GM12892 (cell line): ENCODE measurements at regions not wholly inside any gene's neighbourhood (a gene's known extent, or its start where the extent isn't known, plus 50 kb on each side); places are given as distances from the start of the nearest gene placed in this dataset.

ENCODE experiments used
- POLR2A ChIP-seq: IDR thresholded peaks from 2 replicates; pipeline ENCODE4 v1.6.1; 2011; ENCODE audit warnings: low read depth, low read length, control low read depth
- POLR2AphosphoS5 ChIP-seq: IDR thresholded peaks from 2 replicates; pipeline ENCODE4 v1.6.1; 2011; ENCODE audit warnings: low read depth, low read length, control low read depth
- TAF1 ChIP-seq: IDR thresholded peaks from 2 replicates; pipeline ENCODE4 v1.6.1; 2011; ENCODE audit warnings: low read depth, mild to moderate bottlenecking, control low read depth, low read length, borderline replicate concordance

GRCh38 chr1:195195423-195196057 lies 1412.7 kb downstream of the KCNT2 start:
- TF ChIP-seq POLR2A (no peak), POLR2AphosphoS5 (no peak), TAF1 (no peak)
